Ovary (tissue), 7 donors: ENCODE measurements at regions not wholly inside any gene's neighbourhood (a gene's known extent, or its start where the extent isn't known, plus 50 kb on each side); places are given as distances from the start of the nearest gene placed in this dataset.

ENCODE experiments used
- DNase-seq, 5 donors: peaks; one replicate each; pipeline ENCODE4 v3.0.0-alpha.2; 2019 to 2020
- H3K27ac ChIP-seq, 2 donors: fragments of 200-600 bp; one replicate each; pipeline versions ENCODE4 v1.5.1 to v1.8.0; 2019 to 2022
- H3K27me3 ChIP-seq: fragments of 200-600 bp; one replicate; pipeline ENCODE4 v1.8.0; 2022
- H3K36me3 ChIP-seq: fragments of 200-600 bp; sonication (generic); one replicate; pipeline ENCODE4 v1.5.1; 2019
- H3K4me1 ChIP-seq: one replicate; pipeline ENCODE4 v1.8.1; 2013; ENCODE audit warnings: mild to moderate bottlenecking, moderate library complexity; ENCODE audit not compliant: insufficient read depth
- H3K4me3 ChIP-seq: fragments of 200-600 bp; sonication (generic); one replicate; pipeline ENCODE4 v1.5.1; 2017
- H3K9me3 ChIP-seq, 2 donors: fragments of 200-600 bp in 1 of 2; sonication (generic) in 1 of 2; one replicate each; pipeline versions ENCODE4 v1.5.1 to v1.8.1; 2013 to 2019; ENCODE audit warnings: mild to moderate bottlenecking in 1 of 2, moderate library complexity in 1 of 2
- EP300 ChIP-seq: sonication (generic); formaldehyde crosslinking; IDR thresholded peaks from one replicate; pipeline ENCODE4 v1.6.1; 2017; ENCODE audit warnings: antibody characterized with exemption
- POLR2A ChIP-seq: fragments of 450-650 bp; IDR thresholded peaks from one replicate; pipeline ENCODE4 v1.6.1; 2017; ENCODE audit warnings: antibody characterized with exemption, mild to moderate bottlenecking, moderate library complexity
- WGBS, 3 donors: extraction: QIAGEN DNeasy Blood & Tissue Kit in 1 of 3; methylation state at CpG; one replicate each; pipeline versions ENCODE4 v1.1.5 to v1.1.7; 2013 to 2017; 5-methylcytosine and 5-hydroxymethylcytosine counted together
- intact Hi-C, 4 donors: fragments of 100-400 bp; cut with DNase I; formaldehyde crosslinking; loops; one replicate each; pipeline versions ENCODE4 v1.11.0 to v1.15.1; 2022 to 2023
- TF ChIP-seq, protein P1 (sequence below), 3 donors: fragments of 450-650 bp in 2 of 3; fragments of 200-600 bp in 1 of 3; IDR thresholded peaks; one replicate each; pipeline versions ENCODE4 v1.5.1 to v1.8.0; 2016 to 2022; ENCODE audit warnings: antibody characterized with exemption in 3 of 3, mild to moderate bottlenecking in 1 of 3
- donor health status: DM: no; HTN: no; CAD: no; lungs with moderate emphysema.
- donor health status: DM: no; HTN: no; CAD: no.
- donor health status: Bipolar disorder and iron deficiency.
- donor health status: DM: no; HTN: no; CAD: no.
- donor health status: DM: yes; HTN: yes; CAD: no.

DNA sequence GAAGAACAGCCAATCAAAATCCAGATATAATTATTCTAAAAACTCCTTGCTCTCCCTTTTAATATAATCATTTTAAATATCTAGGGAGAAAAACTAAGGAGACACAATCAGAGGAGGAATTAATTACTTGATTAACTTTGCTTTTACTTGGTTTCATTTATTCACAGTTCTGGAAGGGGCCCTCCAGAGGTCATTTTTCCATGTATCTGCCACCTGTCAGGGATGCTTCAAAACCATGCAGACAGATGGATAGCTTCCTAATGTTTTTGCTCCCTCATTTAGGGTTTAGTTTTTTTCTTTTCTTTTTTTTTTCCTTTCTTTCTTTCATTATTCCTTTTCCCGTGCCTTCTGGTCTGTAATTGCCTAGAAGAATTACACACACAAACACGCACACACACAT, 438.1 kb upstream of the ARPP21 start:
- 63 to 67% (median 63%) methylated on average over 2 of the region's 2 CpGs for WGBS, 3 donors
- intact Hi-C loops, result no loop called here
- Histone ChIP-seq H3K4me3 (no peak overlapping the region), H3K4me1 (no peaks in the 10 kb centered on the region), H3K27ac (no peak overlapping the region), H3K27me3 (no peaks in the 10 kb centered on the region), H3K9me3 (no peaks in the 10 kb centered on the region), H3K36me3 (no peaks in the 10 kb centered on the region)
- no peak for DNase-seq
- TF ChIP-seq POLR2A (no peak), EP300 (no peak)
- TF ChIP-seq, protein P1, sequence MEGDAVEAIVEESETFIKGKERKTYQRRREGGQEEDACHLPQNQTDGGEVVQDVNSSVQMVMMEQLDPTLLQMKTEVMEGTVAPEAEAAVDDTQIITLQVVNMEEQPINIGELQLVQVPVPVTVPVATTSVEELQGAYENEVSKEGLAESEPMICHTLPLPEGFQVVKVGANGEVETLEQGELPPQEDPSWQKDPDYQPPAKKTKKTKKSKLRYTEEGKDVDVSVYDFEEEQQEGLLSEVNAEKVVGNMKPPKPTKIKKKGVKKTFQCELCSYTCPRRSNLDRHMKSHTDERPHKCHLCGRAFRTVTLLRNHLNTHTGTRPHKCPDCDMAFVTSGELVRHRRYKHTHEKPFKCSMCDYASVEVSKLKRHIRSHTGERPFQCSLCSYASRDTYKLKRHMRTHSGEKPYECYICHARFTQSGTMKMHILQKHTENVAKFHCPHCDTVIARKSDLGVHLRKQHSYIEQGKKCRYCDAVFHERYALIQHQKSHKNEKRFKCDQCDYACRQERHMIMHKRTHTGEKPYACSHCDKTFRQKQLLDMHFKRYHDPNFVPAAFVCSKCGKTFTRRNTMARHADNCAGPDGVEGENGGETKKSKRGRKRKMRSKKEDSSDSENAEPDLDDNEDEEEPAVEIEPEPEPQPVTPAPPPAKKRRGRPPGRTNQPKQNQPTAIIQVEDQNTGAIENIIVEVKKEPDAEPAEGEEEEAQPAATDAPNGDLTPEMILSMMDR (IDR thresholded peaks at IDR 0.05), result no peak

DNA sequence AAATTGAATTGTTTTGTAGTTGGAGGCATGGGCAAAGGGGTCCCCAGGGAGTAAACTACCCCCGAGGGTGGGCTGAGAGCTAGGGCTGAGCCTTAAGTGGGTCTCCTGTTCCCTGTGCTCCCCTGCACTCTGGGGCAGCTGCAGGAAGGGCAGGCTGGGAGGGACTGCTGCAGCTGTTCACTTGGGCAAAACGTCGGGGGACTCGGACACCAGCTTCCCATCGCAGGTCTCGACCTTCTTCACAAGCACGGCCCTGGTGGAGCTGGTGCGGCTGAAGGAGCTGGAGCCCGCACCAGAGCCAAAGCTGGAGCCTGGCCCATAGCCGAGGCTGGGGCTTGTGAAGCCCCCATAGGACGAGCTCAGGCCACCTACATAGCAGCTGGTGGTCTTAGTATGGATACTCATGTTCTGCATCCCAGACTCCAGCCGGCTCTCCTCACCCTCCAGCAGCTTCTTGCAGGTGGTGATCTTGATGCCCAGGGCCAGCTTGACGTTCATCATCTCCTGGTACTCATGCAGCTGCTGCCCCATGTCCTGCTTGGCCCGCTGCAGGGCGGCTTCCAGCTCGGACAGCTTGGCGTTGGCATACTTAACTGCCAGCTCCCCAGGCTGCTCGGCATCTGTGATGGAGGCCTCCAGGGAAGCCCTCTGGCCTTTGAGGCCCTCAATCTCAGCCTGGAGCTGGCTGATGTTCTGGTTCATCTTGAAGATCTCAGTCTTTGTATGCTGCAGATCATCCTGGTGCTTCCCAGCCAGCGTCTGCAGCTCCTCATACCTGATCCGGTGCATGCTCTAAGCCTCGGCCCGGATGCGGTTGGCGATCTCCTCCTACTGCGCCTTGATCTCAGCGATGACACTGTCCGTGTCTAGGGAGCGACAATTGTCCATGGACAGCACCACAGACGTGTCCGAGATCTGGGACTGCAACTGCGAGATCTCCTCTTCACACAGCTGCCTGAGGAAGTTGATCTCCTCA, 423.5 kb upstream of the ARPP21 start:
- H3K36me3 ChIP-seq, result no peaks in the 10 kb centered on the region
- TF ChIP-seq EP300 (no peak), POLR2A (no peak)
- TF ChIP-seq, protein P1 (IDR thresholded peaks at IDR 0.05), result no peak
- H3K27ac ChIP-seq, result no peak overlapping the region
- intact Hi-C loops, result no loop called here
- no peaks in the 10 kb centered on the region for H3K27me3 ChIP-seq
- no peaks in the 10 kb centered on the region for H3K4me1 ChIP-seq
- WGBS, 3 donors, result 92 to 93% (median 92%) methylated on average over 31 of the region's 31 CpGs
- no peak for DNase-seq
- H3K9me3 ChIP-seq, result no peaks in the 10 kb centered on the region
- H3K4me3 ChIP-seq, result no peak overlapping the region

DNA sequence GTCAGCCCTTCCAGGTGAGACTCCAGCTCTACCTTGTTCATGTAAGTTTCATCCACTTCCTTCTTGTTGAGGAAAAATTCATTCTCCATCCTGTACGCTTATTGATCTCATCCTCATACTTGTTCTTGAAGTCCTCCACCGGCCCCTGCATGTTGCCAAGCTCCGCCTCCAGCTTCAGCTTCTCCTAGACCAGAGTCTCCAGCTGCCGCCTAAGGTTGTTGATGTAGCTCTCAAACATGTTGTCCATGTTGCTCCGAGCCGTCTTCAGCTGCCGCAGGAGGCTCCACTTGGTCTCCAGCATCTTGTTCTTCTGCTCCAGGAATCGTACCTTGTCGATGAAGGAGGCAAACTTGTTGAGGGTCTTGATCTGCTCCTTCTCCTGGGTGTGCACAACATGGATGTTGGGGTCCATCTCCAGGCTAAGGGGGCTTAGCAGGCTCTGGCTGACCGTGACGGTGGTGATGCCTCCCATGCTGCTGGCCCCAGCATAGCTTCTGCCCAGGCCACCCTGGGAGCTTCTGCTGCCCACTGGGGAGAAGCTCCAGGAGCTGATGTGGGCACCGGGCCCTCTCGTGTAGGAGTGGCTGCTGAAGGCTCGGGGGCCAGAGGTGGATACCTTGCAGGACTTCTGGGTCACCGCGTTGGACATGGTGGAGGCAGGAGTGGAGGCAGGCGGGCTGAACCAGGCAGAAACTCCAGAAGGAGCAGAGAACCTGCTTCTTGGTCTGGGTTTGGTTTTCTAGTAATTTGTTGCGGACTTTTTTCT, 422.6 kb upstream of the ARPP21 start:
- 88 to 91% (median 90%) methylated on average over 18 of the region's 18 CpGs for WGBS, 3 donors
- no peak for TF ChIP-seq POLR2A
- TF ChIP-seq, protein P1 (IDR thresholded peaks at IDR 0.05), result no peak
- no peak for TF ChIP-seq EP300
- Histone ChIP-seq H3K4me1 (no peaks in the 10 kb centered on the region), H3K27ac (no peak overlapping the region), H3K9me3 (no peaks in the 10 kb centered on the region), H3K36me3 (no peaks in the 10 kb centered on the region), H3K4me3 (no peak overlapping the region), H3K27me3 (no peaks in the 10 kb centered on the region)
- intact Hi-C loops, result no loop called here
- no peak for DNase-seq

DNA sequence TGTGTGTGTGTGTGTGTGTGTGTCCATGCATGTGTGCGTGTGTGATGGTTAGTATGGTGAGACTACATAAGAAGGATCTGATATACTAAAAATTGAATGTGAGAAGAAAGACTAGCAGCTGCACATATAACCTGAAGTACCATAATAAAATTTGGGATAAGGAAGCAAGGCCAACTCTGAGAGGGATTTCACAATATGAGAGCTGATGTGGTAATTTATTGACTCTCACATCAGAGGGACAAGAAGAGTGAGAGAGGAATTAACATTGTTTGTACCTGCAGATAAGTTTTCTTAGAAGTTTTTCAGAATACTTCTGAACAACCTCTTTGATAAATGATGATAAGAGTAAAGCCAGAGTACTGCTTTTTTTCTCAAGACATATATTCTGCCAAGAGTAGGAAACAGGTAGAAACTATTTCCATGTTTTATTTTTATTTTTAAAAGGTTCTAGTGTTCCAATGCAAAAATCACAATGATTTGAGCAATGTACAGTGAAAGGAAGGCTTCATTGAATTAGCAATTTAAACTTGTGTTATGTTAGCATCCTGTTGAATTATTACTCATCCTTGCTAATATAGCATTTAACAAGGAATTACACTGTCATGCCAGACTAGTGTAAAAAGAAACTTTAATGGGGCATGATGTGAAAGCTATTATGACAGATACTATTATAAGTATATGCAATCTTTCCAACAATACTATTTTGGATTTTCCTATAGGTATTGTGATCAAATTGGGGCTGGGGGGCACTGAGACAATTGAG, 415.5 kb upstream of the ARPP21 start:
- no peak overlapping the region for H3K4me3 ChIP-seq
- TF ChIP-seq EP300, result no peak
- TF ChIP-seq, protein P1 (IDR thresholded peaks at IDR 0.05), result no peak
- DNase-seq, result no peak
- no peaks in the 10 kb centered on the region for H3K36me3 ChIP-seq
- no peaks in the 10 kb centered on the region for H3K4me1 ChIP-seq
- 73 to 86% (median 78%) methylated on average over 1 of the region's 1 CpG for WGBS, 3 donors
- no peaks in the 10 kb centered on the region for H3K9me3 ChIP-seq
- H3K27me3 ChIP-seq, result no peaks in the 10 kb centered on the region
- intact Hi-C loops, result no loop called here
- no peak overlapping the region for H3K27ac ChIP-seq
